ENCODE measurements at regions not wholly inside any gene's neighbourhood (a gene's known extent, or its start where the extent isn't known, plus 50 kb on each side); places are given as distances from the start of the nearest gene placed in this dataset.

DNA sequence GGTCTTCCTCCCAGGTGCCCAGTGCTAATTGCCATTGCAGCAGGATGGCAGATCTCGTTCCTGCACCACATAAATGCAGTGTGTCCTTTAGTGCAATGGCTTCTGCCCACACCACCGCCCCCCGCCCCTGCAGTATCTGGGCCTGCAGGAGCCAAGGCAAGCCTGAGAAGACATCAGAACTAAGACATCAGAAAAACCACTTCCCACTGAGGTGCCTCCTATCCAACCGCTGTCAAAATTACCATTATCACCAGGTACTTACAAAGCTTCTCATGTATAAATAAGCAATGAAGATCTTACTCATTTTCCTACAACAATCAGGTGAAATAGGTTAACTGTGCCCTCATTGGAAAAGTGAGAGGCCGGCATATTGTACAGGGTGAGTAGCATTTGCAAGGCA lies 228.8 kb downstream of the FBXO15 start:
- DNase-seq (ENCODE audit: low spot score), result no peak

DNA sequence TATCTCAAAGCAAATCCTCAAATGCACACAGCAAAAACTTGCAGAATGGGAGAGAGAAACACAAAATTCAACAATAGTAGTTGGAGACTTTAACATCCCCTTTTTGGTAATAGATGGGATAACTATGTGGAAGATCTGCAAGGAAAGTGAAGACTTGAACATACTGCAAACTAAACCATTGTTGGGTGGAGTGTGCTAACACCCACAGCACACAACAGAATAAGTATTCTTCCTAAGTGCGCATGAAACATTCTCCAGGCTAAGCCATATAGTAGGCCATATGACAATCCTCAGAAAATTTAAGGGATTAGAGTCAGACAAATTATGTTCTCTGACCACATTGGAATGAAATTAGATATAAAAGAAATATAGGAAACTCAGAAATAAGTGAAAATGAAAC lies 230.6 kb downstream of the FBXO15 start:
- no peak for DNase-seq (ENCODE audit: low spot score)

DNA sequence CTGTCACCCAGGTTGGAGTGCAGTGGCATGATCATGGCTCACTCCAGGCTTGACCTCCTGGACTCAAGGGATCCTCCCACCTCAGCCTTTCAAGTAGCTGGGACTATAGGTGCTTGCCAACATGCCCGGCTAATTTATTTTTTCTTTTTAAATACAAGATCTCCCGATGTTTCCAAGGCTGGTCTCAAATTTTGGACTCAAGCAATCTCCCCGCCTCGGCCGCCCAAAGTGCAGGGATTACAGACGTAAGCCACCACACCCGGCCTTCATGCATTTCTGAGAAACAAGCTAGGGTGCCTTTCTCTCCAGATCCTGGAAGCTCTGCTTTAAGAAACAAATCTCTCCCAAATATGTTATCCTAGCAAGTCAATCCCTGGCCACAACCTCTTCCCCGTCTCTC lies 234.1 kb downstream of the FBXO15 start:
- no peak for DNase-seq (ENCODE audit: low spot score)

DNA sequence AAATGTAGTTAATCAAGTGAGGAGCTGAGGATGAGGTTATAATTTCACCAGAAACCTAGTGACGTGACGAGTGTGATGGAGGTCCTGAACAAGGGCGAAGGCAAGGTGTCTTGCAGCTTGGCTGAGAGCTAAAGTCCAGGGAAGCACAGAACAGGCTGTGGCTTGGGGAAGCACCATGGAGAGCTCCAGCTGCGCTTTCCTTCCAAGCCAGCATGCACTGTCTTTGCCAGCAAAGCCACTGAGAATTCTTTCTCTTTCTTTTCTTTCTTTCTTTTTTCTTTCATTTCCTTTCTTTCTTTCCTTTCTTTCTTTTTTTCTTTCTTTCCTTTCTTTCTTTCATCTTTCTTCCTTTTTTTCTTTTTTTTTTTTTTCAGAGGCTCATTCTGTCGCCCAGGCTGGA lies 239.3 kb downstream of the FBXO15 start:
- no peak for DNase-seq (ENCODE audit: low spot score)

DNA sequence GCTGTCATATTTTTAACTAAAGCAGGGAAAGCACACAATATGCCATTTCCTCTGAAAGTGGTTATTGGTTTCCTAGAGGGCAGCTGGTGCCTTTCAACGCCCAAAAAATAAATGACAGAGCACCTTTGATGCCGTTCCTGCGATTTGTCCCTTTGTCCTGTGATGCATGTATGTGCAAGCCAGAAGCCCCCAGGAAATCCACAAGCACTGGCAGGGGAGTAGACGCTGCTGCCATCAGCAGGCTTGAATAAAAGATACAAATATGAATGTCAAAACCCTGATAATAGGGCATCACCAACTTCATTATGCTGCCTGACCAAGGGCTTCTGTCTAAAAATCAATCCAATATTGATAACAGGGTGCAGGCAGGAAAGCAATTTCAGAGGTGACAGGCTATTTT lies 246.1 kb downstream of the FBXO15 start:
- DNase-seq (ENCODE audit: low spot score), result no peak

DNA sequence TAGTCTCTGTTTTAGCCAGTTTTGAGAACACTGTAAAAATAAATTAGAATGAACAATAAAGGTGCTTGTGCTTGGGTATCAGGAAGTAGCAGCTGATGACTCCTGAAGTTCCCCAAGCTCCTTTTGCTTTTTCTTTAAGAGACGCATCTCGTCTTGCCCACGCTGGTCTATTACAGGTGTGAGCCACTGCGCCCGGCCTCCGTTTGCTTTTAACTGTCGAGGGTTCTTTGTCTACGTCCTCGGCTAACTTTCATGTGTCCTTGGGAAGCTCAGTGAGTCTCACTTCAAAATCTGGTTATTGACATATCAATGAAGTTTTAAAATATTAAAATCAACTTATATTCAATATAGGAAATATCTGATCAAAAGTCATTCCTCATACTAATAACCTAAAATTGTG lies 246.5 kb downstream of the FBXO15 start:
- DNase-seq (ENCODE audit: low spot score), result no peak

DNA sequence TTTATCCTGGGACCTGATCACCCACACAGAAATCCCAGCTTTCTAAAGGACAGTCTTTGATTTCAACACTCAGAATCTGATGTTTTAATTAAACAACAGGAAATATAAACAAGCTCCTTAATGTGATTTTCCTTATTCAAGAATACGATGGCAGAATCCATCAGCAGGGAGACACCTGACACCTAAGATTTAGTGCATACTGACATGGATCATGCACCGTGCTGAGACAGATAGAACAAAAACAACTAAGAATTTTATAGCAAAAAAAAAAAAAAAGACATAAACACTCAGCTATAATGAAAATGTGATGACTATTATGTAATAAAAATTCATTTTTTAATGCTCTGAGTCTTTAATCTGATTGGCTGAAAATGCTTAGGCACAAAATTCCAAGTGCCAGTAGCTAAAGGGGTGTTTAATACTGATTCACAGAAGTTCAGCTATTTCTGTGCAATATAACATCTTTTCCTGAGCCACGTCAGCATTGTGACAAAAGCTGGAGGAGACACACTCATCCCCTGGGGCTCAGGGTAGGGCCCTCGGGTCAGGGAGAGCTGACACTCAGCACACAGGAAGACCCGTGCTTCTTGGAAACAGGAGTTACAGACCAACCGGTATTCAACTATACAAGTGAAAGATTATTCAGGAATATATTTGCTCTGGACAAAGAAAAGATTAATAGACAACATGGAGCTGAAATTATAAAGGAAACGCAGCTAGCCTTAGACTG lies 247.4 kb downstream of the FBXO15 start:
- DNase-seq (ENCODE audit: low spot score), result no peak

DNA sequence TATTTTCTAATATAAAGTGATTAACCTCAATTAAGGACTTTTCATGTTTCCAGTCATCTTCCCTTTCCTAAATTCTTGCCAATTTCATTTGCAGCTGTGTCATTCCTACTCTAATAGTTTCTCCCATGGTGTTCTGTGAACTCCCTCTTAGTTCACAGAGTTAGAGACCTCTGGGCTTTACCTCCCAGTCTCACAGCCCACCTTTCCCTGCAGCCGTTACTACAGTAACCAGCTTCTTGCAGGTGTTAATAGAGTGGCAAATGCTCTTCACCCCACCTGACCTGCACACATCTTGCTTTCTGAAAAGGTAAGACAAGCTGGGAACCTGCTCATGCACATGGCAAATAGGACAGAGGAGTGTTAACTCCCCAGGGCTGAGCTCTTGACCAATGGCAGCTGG lies 250.1 kb downstream of the FBXO15 start:
- no peak for DNase-seq (ENCODE audit: low spot score)

DNA sequence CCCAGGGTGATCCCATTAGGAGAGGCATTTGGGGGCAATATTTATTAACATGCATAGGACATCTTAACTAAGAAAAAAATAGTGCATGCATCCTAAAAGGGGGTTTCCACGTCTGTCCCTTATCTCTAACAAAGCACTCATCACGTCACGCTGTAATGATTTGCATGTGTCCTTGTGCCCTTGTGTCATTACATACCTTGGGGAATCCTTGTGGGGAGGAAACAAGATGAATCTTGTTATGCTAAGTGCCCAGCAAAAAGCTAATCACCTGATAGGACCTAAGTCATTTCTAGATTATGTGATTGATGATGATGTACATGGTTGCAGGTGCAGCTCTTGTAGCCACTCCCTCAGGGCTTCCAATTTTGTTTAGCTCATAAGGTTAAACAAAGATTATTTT lies 250.9 kb downstream of the FBXO15 start:
- no peak for DNase-seq (ENCODE audit: low spot score)

DNA sequence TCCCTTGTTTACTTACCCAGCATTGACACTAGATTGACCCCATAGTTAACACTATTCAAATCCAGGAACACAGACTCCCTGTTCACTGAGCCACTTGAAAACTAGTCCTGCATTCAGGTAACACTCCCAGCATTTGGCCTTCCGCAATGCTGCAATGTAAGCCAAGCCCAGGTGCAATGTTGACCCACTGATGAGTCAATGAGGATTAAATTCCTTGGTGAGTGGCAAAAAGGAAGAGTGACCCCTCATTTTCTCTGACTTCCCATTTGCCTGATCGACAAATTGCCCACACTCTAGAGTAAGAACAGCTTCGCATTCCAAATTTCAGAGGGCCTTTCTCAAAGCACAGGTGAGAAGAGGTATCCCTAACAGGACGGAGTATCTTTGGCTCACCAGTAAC lies 251.9 kb downstream of the FBXO15 start:
- no peak for DNase-seq (ENCODE audit: low spot score)

DNA sequence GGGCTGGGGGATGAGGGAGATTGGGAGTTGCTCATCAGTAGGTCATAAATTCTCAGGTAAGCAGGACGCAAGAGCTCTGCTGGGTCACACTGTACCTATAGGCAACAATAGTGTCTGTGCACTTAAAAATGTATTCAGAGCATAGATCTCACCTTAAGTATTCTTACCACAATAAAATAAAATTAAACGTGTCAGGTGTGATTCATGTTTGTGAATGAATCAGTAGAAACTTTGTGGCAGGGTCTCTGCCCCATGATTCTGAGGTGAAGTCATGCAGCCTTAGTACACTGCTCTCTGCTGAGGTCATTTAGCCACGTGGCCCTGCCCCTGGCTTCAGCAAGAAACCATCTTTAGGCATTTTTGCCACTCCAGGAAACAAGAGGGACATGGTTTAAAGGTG lies 253.8 kb downstream of the FBXO15 start:
- DNase-seq (ENCODE audit: low spot score), result no peak

DNA sequence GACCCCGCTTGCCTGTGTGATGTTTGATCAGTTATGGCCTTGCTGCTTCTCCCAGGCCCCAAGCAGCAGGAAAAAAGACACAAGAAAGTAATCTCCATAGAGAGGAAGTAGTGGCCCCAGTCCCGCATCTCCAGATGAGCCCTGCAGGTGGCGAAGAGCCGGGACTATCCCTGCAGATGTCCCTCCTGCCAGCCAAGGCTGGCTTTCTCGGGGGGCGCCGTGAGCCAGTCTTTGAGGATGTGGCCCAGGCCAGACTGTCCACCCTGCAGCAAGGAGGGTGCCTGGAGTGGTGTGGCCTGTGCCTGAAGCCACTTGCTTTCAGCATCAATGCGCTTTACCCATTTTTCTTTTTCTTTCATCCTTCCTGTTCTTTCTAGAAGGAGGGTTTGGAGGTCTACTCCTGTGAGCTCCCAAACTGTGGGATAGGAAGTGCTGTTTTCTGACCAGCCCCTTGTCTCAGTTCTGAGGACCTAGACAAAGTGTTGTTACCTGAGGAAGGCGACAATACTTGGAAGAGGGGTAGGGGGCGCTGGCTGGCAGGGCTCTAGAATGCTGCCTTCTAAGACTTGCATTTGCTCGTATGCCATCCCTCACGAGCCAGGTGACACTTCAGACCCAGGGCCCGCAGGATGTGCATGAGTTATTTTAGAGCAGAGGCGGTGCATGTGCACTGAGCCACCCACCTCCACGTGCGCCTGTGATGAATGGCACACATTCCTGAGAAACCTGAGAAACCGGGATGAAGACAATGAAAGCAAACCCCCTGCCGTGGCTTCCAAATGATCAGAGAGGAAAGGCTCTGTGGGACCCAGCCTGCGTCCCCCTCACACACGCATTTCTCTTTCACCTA lies 255.8 kb downstream of the FBXO15 start:
- DNase-seq (ENCODE audit: low spot score), result no peak

DNA sequence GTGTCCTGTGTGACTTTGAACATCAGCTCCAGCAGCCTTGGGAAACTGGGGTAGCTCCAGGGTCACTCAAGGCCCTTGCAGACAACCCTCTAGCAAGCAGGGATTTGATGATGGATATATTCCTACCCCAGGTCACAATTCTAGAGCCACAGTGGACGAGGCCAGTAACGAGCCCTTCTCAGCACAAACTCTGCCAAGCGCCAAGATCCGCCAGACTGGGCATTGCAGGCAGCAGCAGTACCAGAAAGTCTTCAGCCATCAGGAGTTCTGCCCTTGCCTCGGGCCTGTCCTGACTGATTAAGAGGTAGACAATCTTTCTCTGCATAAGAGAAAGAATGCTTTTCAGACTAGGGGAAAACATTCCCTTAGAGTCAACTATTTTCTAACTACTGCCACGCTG lies 259.1 kb downstream of the FBXO15 start:
- no peak for DNase-seq (ENCODE audit: low spot score)

DNA sequence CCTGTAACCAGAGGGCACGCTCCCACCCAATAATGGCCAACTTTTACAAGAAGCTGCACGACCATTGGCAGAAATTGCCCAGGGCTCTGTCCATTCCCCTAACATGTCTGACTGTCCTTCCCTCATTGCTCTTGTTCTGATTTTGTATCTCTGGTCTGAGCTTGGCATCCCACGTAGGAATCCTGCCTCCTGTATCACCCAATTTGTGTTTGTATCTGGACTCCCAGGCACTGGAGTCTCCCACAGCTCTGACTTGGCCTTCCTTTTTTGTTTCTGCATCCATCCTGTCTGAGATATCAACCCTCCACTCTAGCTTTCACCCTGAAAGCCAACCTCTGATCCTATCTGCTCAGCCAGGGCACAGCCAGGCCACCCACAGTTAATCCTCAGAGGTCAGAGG lies 259.8 kb downstream of the FBXO15 start:
- no peak for DNase-seq (ENCODE audit: low spot score)

DNA sequence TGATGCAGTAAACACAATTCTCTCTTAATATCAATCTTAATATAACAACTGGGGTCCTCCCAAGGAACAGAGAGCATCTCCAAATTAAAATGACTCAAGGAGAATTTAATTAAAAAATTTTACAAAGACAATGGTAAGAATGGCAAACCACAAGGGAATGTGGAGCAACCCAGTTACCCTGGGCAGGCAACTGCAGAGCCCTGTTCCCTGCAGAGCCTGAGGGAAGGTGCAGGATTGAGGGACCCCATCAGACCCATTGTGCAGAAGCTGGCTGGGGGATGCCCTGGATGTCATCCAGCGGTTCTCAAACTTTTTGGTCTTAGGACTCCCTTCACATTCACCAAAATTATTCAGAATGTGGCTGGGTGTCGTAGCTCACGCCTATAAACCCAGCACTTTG lies 262.8 kb downstream of the FBXO15 start:
- no peak for DNase-seq (ENCODE audit: low spot score)

DNA sequence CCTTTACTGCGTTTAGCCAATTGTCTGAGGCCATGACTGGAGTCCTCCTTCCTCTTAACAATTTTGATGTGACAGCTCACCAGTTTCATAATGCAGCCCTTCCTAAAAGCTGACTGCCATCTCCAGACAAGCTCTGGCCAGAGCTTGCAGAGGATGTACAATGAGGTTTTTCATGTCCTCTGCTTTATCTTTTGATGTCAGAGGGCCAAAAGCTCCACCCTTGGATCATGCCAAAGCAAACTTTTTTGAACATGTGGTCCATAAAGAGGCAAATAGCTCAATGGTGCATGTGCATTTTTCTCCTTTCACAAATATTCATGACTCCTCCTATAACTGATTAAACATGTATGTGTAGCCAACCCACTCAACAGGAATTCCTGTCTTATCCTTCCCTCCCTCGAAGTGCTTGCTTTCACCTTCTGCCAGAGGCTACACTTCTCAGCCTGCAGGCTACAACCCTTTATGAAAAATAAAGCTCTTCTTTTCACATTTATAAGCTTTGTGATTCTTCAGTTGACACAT lies 266.2 kb downstream of the FBXO15 start:
- no peak for DNase-seq (ENCODE audit: low spot score)

DNA sequence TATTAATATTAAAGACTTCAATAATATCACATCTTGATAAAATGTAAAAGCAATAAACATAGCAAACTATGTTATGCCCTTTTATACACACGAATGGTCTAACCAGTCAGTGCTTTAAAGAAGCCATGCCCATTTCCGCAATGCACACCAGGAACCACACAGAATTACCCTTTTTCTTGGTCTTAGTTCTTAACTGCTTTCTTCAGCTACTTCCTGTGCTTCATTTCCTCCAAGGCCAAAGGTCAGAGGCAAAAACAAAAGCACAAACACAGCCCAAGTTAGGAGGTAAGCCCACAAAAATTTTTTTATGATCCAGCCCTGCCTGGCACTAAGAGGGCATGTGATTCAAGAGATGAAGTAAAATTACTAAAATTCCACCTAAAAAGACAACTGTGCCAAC lies 267.2 kb downstream of the FBXO15 start:
- DNase-seq (ENCODE audit: low spot score), result no peak

DNA sequence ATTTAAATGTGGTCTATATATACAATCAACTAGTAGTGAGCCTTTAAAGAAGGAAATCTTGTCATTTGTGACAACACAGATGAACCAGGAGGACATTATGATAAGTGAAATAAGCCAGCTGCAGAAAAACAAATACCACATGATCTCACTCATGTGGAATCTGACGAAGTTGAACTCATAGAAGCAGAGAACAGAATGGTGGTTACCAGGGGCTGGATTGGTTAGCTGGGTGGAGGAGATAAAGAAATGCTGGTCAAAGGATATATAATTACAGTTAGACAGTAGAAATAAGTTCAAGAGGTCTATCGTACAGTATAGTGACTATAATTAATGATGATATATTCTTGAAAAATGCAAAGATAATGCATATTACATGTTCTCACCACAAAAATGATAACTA lies 267.9 kb downstream of the FBXO15 start:
- DNase-seq (ENCODE audit: low spot score), result no peak

DNA sequence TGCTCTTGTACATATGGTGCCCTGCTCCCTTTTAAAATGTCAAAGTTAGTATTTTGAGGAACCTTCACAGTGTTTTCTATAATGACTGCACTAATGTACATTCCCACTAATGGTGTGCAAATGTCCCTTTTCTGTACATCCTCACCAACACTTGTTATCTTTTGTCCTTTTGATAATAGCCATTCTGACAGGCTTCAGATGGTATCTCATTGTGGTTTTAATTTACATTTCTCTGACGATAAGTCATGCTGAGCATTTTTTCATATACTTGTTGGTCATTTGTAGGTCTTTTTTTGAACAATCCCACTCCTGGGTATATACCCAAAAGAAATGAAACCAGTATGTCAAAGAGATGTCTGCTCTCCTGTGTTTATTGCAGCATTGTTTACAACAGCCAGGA lies 268.3 kb downstream of the FBXO15 start:
- no peak for DNase-seq (ENCODE audit: low spot score)

DNA sequence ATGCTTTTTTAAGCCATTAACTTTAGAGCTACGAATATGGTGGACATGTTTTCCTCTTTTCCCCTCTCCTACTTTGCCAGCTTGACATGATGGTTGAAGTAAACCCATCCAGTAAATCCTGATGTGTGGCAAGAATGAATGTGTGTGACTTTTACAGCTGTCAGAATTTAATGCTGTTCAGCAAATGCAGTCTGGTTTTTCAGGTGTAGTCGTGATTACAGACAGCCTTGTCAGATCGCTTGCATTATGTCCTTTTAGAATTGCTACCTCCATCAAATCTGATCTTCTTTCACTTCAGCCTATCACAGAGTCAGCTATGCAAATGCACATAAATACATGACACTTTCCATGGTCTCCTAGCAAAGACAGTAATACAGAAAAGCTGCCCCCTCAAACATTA lies 278.5 kb downstream of the FBXO15 start:
- DNase-seq (ENCODE audit: low spot score), result no peak

DNA sequence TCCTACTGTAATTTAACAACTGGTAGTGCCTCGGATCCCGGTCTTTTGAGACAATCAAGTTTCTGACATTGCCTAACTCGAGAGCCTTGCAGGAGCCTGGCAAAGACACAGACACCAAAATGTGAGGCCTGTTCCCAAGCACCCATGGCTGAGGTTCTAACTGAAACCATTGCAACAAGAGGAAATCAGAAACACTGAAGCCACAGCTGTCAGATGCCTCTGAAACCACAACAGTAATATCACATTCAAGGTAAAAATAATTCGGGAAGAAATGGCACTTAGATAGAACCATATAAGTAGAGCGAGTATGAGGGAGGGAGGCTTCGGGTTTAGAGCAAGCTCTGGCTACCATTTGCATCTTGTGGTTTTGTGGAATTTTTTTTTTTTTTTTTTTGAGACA lies 285.9 kb downstream of the FBXO15 start:
- no peak for DNase-seq (ENCODE audit: low spot score)

DNA sequence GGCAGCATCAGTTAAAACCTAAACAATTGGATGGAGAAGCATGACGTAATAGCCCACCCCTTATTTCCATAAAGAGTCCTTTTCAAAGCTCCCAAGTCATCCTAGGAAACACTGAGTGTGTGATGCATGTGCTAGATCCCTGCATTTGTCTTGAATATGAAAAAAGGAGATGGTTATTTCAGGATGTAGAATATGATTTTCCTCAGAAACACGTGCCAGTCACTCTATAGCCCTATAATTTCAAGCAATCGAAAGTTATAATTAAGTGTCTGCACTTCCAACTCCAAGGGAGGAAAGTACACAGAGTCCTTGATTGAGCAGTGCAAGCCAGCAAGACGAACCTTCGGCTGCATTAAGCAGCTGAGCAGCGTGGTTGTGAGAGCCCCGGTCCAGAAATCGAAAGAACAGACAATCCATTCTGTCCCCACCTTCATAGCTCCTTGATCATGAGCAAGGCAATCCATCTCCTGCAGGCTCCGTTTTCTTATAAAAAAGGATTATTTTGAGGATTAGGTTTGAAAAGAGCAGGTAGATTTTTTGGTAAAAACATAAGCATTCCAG lies 287.7 kb downstream of the FBXO15 start:
- DNase-seq (ENCODE audit: low spot score), result no peak

Measured in CD4-positive, alpha-beta T cell treated with Interleukin-15 for 4 hours (primary cell).